ENCODE measurements at regions not wholly inside any gene's neighbourhood (a gene's known extent, or its start where the extent isn't known, plus 50 kb on each side); places are given as distances from the start of the nearest gene placed in this dataset.

DNA sequence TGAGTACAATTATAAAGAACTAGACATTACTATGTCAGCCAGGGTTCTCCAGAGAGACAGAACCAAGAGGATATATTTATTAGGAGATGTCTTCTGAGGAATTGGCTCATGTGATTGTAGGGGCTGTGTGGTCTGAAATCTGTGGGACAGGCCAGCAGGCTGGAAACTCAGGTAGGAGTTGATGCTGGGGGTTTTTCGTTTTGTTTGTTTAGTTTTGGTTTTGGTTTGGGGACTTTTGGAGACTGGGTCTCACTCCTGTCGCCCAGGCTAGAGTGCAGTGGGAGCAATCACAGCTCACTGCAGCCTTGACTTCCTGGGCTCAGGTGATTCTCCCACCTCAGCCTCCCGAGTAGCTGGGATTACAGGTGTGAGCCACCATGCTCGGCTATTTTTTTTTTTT is 132.9 kb upstream of the ERRFI1 start:
- no peak for TF ChIP-seq EP300 (IDR thresholded peaks at IDR 0.05)
- TF ChIP-seq POLR2AphosphoS5 (IDR thresholded peaks at IDR 0.05) = no peak
- TF ChIP-seq, protein P1, sequence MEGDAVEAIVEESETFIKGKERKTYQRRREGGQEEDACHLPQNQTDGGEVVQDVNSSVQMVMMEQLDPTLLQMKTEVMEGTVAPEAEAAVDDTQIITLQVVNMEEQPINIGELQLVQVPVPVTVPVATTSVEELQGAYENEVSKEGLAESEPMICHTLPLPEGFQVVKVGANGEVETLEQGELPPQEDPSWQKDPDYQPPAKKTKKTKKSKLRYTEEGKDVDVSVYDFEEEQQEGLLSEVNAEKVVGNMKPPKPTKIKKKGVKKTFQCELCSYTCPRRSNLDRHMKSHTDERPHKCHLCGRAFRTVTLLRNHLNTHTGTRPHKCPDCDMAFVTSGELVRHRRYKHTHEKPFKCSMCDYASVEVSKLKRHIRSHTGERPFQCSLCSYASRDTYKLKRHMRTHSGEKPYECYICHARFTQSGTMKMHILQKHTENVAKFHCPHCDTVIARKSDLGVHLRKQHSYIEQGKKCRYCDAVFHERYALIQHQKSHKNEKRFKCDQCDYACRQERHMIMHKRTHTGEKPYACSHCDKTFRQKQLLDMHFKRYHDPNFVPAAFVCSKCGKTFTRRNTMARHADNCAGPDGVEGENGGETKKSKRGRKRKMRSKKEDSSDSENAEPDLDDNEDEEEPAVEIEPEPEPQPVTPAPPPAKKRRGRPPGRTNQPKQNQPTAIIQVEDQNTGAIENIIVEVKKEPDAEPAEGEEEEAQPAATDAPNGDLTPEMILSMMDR (IDR thresholded peaks at IDR 0.05) = no peak
- TF ChIP-seq POLR2A (IDR thresholded peaks at IDR 0.05) = no peak
- H3K27ac ChIP-seq = peak overlapping the region; percentile 12 to 77 (median 66)
- peaks cover 0 to 47% (median 0%) of the 10 kb centered on the region in 3 donors for H3K4me1 ChIP-seq
- no peaks in the 10 kb centered on the region for H3K9me3 ChIP-seq
- no peak for ATAC-seq
- WGBS, 2 donors (ENCODE audit: low coverage in 1 of 2) = 81% methylated on average over 4 of the region's 4 CpGs; no CpG with 5 or more reads in 1 of the 2 donors
- no peaks in the 10 kb centered on the region for H3K36me3 ChIP-seq
- H3K27me3 ChIP-seq = no peaks in the 10 kb centered on the region
- H3K4me3 ChIP-seq = no peak overlapping the region

GRCh38 chr1:8157765-8158164 is 131.7 kb upstream of the ERRFI1 start:
- H3K36me3 ChIP-seq = no peaks in the 10 kb centered on the region
- TF ChIP-seq, protein P1 (IDR thresholded peaks at IDR 0.05) = no peak
- TF ChIP-seq EP300 (IDR thresholded peaks at IDR 0.05) (no peak), POLR2AphosphoS5 (IDR thresholded peaks at IDR 0.05) (no peak), POLR2A (IDR thresholded peaks at IDR 0.05) (no peak)
- WGBS, 2 donors (ENCODE audit: low coverage in 1 of 2) = 85 to 100% methylated on average over 2 of the region's 2 CpGs
- H3K9me3 ChIP-seq = no peaks in the 10 kb centered on the region
- H3K27ac ChIP-seq = peak overlapping the region in 3 of 4 donors; percentile 63 to 77 (median 70)
- peaks cover 0 to 51% (median 0%) of the 10 kb centered on the region in 3 donors for H3K4me1 ChIP-seq
- no peak for ATAC-seq
- H3K27me3 ChIP-seq = no peaks in the 10 kb centered on the region
- H3K4me3 ChIP-seq = no peak overlapping the region

- no peak overlapping the region for H3K4me3 ChIP-seq
- 37 to 74% methylated on average over 4 to 14 of the region's 14 CpGs for WGBS, 2 donors (ENCODE audit: low coverage in 1 of 2)
- H3K36me3 ChIP-seq = no peaks in the 10 kb centered on the region
- no peaks in the 10 kb centered on the region for H3K9me3 ChIP-seq
- no peak for ATAC-seq
- H3K27ac ChIP-seq = peak overlapping the region; percentile 76 to 85 (median 83)
- no peak for TF ChIP-seq POLR2A (IDR thresholded peaks at IDR 0.05)
- TF ChIP-seq POLR2AphosphoS5 (IDR thresholded peaks at IDR 0.05) = no peak
- TF ChIP-seq, protein P1 (IDR thresholded peaks at IDR 0.05) = no peak
- no peak for TF ChIP-seq EP300 (IDR thresholded peaks at IDR 0.05)
- H3K4me1 ChIP-seq = peaks cover 0 to 51% (median 0%) of the 10 kb centered on the region in 3 donors
- no peaks in the 10 kb centered on the region for H3K27me3 ChIP-seq
Observed at GRCh38 chr1:8155528-8156186, 129.5 kb upstream of the ERRFI1 start.

- no peaks in the 10 kb centered on the region for H3K36me3 ChIP-seq
- TF ChIP-seq EP300 (IDR thresholded peaks at IDR 0.05) (peak; percentile 68), POLR2A (IDR thresholded peaks at IDR 0.05) (no peak), POLR2AphosphoS5 (IDR thresholded peaks at IDR 0.05) (peak; percentile 73)
- TF ChIP-seq, protein P1 (IDR thresholded peaks at IDR 0.05) = no peak
- WGBS, 2 donors (ENCODE audit: low coverage in 1 of 2) = 9 to 20% methylated on average over 10 to 15 of the region's 15 CpGs
- H3K27me3 ChIP-seq = no peaks in the 10 kb centered on the region
- H3K9me3 ChIP-seq = no peaks in the 10 kb centered on the region
- no peak overlapping the region for H3K4me3 ChIP-seq
- peak; percentile 89 for ATAC-seq
- H3K4me1 ChIP-seq = peaks cover 0 to 50% (median 0%) of the 10 kb centered on the region in 3 donors
- H3K27ac ChIP-seq = peak overlapping the region; percentile 76 to 85 (median 83)
Observed at GRCh38 chr1:8154621-8155052, 128.5 kb upstream of the ERRFI1 start.

- WGBS, 2 donors (ENCODE audit: low coverage in 1 of 2) = 89% methylated on average over 4 of the region's 7 CpGs; no CpG with 5 or more reads in 1 of the 2 donors
Observed at GRCh38 chr1:8153961-8154360, 127.9 kb upstream of the ERRFI1 start.

More at GRCh38 chr1:8153961-8154360, 127.9 kb upstream of the ERRFI1 start:
- H3K27ac ChIP-seq = peak overlapping the region; percentile 76 to 85 (median 83)
- no peak for ATAC-seq
- H3K4me3 ChIP-seq = no peak overlapping the region
- no peaks in the 10 kb centered on the region for H3K9me3 ChIP-seq
- H3K4me1 ChIP-seq = peaks cover 0 to 43% (median 0%) of the 10 kb centered on the region in 3 donors
- H3K36me3 ChIP-seq = no peaks in the 10 kb centered on the region
- no peaks in the 10 kb centered on the region for H3K27me3 ChIP-seq
- TF ChIP-seq, protein P1 (IDR thresholded peaks at IDR 0.05) = no peak
- TF ChIP-seq POLR2AphosphoS5 (IDR thresholded peaks at IDR 0.05) (no peak), EP300 (IDR thresholded peaks at IDR 0.05) (no peak), POLR2A (IDR thresholded peaks at IDR 0.05) (no peak)
